Tibial nerve (tissue), 4 donors: ENCODE measurements at regions not wholly inside any gene's neighbourhood (a gene's known extent, or its start where the extent isn't known, plus 50 kb on each side); places are given as distances from the start of the nearest gene placed in this dataset.

Experiments
- DNase-seq, 2 donors: peaks; one replicate each; pipeline ENCODE4 v3.0.0-alpha.2; 2019; ENCODE audit warnings: low spot score in 2 of 2
- H3K27ac ChIP-seq, 4 donors: fragments of 200-600 bp; sonication (generic) in 3 of 4; one replicate each; pipeline ENCODE4 v1.5.1; 2017 to 2019; ENCODE audit warnings: mild to moderate bottlenecking in 1 of 4
- H3K27me3 ChIP-seq, 2 donors: fragments of 200-600 bp; sonication (generic) in 1 of 2; one replicate each; pipeline versions ENCODE4 v1.5.1 to v1.6.0; 2017 to 2019
- H3K36me3 ChIP-seq, 3 donors: fragments of 200-600 bp; sonication (generic); one replicate each; pipeline ENCODE4 v1.5.1; 2018 to 2019
- H3K4me1 ChIP-seq, 4 donors: fragments of 200-600 bp; sonication (generic) in 3 of 4; one replicate each; pipeline ENCODE4 v1.5.1; 2017 to 2019
- H3K4me3 ChIP-seq, 4 donors: fragments of 200-600 bp; sonication (generic) in 3 of 4; one replicate each; pipeline ENCODE4 v1.5.1; 2017 to 2019; ENCODE audit warnings: mild to moderate bottlenecking in 1 of 4, moderate library complexity in 1 of 4
- H3K9me3 ChIP-seq, 4 donors: fragments of 200-600 bp; sonication (generic) in 3 of 4; one replicate each; pipeline ENCODE4 v1.5.1; 2017 to 2019
- CTCF ChIP-seq, 5 experiments: fragments of 200-600 bp in 3 of 5; fragments of 450-650 bp in 2 of 5; sonication (generic) in 3 of 5; IDR thresholded peaks; one replicate each; pipeline ENCODE4 v1.5.1; 2016 to 2019; ENCODE audit warnings: antibody characterized with exemption in 5 of 5, mild to moderate bottlenecking in 3 of 5, moderate library complexity in 2 of 5
- EP300 ChIP-seq, 2 donors: sonication (generic); formaldehyde crosslinking; IDR thresholded peaks; one replicate each; pipeline ENCODE4 v1.6.1; 2017; ENCODE audit warnings: antibody characterized with exemption in 2 of 2, mild to moderate bottlenecking in 1 of 2
- POLR2A ChIP-seq, 2 donors: fragments of 450-650 bp; IDR thresholded peaks; one replicate each; pipeline ENCODE4 v1.6.1; 2017; ENCODE audit warnings: antibody characterized with exemption in 2 of 2, mild to moderate bottlenecking in 2 of 2, moderate library complexity in 2 of 2
- WGBS, 2 donors: methylation state at CpG; one replicate each; pipeline ENCODE4 v1.1.5; 2018; 5-methylcytosine and 5-hydroxymethylcytosine counted together

GRCh38 chr2:2748399-2749205 lies 417.5 kb upstream of the MYT1L start:
- no peak for TF ChIP-seq EP300 (IDR thresholded peaks at IDR 0.05)
- TF ChIP-seq POLR2A (IDR thresholded peaks at IDR 0.05): no peak
- TF ChIP-seq CTCF (IDR thresholded peaks at IDR 0.05): no peak
- Histone ChIP-seq H3K9me3 (peaks cover 0 to 16% (median 0%) of the 10 kb centered on the region in 4 donors), H3K4me1 (no peaks in the 10 kb centered on the region), H3K27me3 (no peaks in the 10 kb centered on the region), H3K4me3 (no peak overlapping the region), H3K36me3 (no peaks in the 10 kb centered on the region), H3K27ac (no peak overlapping the region)
- DNase-seq: no peak
- WGBS, 2 donors: 74 to 80% methylated on average over 13 of the region's 13 CpGs

GRCh38 chr2:2747797-2748301 lies 416.8 kb upstream of the MYT1L start:
- TF ChIP-seq EP300 (IDR thresholded peaks at IDR 0.05): no peak
- TF ChIP-seq CTCF (IDR thresholded peaks at IDR 0.05): no peak
- TF ChIP-seq POLR2A (IDR thresholded peaks at IDR 0.05): no peak
- Histone ChIP-seq H3K9me3 (peaks cover 0 to 11% (median 0%) of the 10 kb centered on the region in 4 donors), H3K27me3 (no peaks in the 10 kb centered on the region), H3K4me3 (no peak overlapping the region), H3K36me3 (no peaks in the 10 kb centered on the region), H3K27ac (no peak overlapping the region), H3K4me1 (peaks cover 0 to 4% (median 0%) of the 10 kb centered on the region in 4 donors)
- WGBS, 2 donors: 68 to 76% methylated on average over 7 of the region's 7 CpGs
- DNase-seq: no peak

- WGBS, 2 donors: 86 to 90% methylated on average over 6 of the region's 6 CpGs
- H3K4me3 ChIP-seq: no peak overlapping the region
- H3K9me3 ChIP-seq: peaks cover 0 to 9% (median 0%) of the 10 kb centered on the region in 4 donors
- no peak for DNase-seq
- TF ChIP-seq CTCF (IDR thresholded peaks at IDR 0.05) (no peak), POLR2A (IDR thresholded peaks at IDR 0.05) (no peak), EP300 (IDR thresholded peaks at IDR 0.05) (no peak)
- H3K4me1 ChIP-seq: peaks cover 0 to 4% (median 0%) of the 10 kb centered on the region in 4 donors
- no peak overlapping the region for H3K27ac ChIP-seq
- H3K36me3 ChIP-seq: no peaks in the 10 kb centered on the region
- no peaks in the 10 kb centered on the region for H3K27me3 ChIP-seq
Measured at GRCh38 chr2:2746731-2747130, 415.7 kb upstream of the MYT1L start.

GRCh38 chr2:2744958-2745715 lies 414.1 kb upstream of the MYT1L start:
- 90% methylated on average over 13 of the region's 13 CpGs for WGBS, 2 donors
- Histone ChIP-seq H3K36me3 (no peaks in the 10 kb centered on the region), H3K4me1 (peaks cover 0 to 4% (median 0%) of the 10 kb centered on the region in 4 donors), H3K9me3 (no peaks in the 10 kb centered on the region), H3K27me3 (no peaks in the 10 kb centered on the region), H3K27ac (no peak overlapping the region), H3K4me3 (no peak overlapping the region)
- TF ChIP-seq EP300 (IDR thresholded peaks at IDR 0.05): no peak
- no peak for TF ChIP-seq CTCF (IDR thresholded peaks at IDR 0.05)
- TF ChIP-seq POLR2A (IDR thresholded peaks at IDR 0.05): no peak
- DNase-seq: no peak

- Histone ChIP-seq H3K9me3 (no peaks in the 10 kb centered on the region), H3K4me1 (peaks cover 0 to 4% (median 0%) of the 10 kb centered on the region in 4 donors), H3K27ac (peak overlapping the region in 1 of 4 donors; percentile 72), H3K4me3 (no peak overlapping the region), H3K36me3 (no peaks in the 10 kb centered on the region), H3K27me3 (no peaks in the 10 kb centered on the region)
- WGBS, 2 donors: 72 to 73% methylated on average over 5 of the region's 5 CpGs
- no peak for DNase-seq
- TF ChIP-seq EP300 (IDR thresholded peaks at IDR 0.05) (no peak), CTCF (IDR thresholded peaks at IDR 0.05) (no peak), POLR2A (IDR thresholded peaks at IDR 0.05) (no peak)
Measured at GRCh38 chr2:2744107-2744506, 413.0 kb upstream of the MYT1L start.
